ENCODE measurements at regions not wholly inside any gene's neighbourhood (a gene's known extent, or its start where the extent isn't known, plus 50 kb on each side); places are given as distances from the start of the nearest gene placed in this dataset.

DNA sequence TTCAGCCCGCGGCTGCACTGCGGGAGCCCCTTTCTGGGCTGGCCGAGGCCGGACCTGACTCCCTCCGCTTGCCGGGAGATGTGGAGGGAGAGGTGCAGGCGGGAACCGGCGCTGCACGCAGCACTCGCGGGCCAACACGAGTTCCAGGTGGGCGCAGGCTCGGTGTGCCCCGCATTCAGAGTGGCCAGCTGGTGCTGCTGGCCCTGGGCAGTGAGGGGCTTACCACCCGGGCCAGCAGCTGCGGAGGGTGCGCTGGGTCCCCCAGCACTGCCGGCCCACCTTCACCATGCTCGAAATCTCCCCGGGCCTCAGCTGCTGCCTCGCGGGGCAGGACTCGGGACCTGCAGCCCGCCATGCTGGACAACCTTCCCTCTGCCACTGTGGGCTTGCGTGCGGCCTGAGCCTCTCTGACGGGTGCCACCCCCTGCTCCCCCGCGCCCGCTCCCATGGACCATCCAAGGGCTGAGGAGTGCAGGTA lies 733.5 kb upstream of the CCDC54 start:
- no peak for DNase-seq

DNA sequence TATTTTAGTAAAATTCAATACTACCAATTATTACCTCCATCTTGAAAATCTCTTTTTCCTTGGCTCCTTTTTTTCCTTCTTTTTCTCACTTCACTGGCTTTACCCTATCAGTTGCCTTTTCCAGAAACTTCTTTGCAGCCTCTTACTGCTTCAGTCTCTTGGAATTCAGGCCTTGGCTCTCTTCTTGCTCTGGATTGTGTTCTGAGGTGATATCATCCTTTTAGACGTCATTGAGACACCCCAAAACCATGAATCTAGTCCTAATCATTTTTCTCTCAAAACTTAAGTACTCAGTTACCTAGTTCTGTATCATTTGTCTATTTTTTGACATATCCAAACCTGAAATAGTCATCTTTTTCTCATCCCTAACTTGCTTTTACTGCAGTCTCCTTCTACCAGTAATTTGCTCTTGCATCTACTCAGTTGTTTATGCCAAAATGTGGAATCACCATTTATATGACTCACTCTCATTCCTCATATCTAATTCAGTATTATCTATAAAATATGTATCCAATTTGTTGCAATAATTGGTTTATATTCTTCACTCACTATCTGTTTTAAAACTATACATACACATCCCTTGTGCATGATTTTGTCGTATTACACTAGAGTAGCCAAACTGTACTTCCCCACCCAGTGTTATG lies 703.2 kb upstream of the CCDC54 start:
- no peak for DNase-seq

DNA sequence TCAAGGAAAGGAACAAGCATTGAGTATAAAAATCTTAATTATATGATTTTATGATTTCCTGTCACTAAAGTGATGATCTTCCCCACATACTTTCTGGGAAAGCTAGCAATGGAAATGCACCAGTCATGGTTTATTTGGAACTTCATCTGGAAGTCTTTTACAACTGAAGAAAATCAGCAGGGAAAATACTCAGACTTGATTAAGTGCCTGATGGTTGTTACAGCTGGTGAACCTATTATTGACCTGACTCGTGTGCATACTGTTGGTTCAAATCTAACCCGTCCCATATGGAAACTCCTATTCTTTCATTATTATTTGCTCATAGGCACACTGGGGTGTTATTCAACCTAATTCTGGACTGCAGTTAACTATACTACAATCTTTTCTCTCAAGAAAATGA lies 701.8 kb upstream of the CCDC54 start:
- no peak for DNase-seq

DNA sequence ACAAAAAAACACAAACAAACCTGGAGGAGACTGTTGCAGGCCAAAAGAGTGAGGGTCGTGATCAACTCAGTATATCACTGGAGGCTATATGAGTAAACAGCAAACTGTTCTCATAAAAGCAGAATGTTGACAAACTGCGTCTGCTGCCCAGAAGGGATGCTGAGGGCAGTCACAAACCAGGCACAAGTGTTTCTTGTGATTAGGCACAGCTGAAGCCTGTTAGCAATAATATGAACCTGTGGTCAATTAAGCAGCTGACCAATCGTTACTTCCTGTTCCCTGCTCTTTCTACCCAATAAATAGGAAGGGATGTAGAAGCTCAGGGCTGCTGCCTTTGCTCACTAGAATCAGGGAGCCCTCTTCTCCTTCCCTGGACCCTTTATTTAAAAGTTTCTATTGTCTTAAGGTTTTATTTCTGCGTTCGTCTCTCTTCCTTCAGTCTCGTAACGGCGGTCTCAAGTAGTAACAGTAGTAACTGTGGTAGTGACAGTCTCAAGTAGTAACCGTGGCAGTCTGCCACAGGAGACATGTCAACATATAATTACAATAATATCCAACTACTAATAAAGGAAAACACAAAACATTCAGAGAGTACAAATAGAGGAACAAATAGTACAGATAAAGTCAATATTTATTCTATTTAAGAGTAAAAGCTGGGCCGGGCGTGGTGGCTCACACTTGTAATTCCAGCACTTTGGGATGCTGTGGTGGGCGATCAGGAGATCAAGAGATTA lies 698.4 kb upstream of the CCDC54 start:
- no peak for DNase-seq

DNA sequence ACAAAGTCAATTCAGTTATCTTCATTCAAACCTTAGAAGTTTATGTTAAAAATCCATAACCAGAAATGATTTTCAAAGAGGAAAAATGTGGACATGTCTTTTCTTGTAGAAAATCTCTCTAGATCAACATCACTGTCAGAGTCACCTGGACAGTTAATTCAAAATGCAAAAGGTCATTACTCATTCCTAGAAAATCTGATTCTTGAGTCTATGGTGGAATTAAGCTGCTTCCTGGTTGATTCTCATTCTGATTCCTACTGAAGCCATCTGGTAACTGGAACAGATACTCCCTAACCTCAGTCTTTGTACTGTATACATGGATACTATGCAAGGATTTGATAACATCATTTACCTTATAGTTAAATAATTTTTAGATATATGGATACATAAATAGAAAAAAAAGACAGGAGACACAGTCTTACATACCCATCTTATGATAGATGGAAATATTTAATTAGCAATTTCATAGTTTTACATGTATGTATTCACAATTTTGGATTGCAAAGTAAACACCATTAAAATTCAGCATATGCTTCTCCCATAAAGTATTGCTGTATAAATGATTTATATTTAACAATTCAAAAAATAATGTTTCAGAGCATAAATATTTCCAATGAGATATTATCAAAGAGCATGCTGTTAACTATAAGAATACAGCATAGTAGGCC lies 693.2 kb upstream of the CCDC54 start:
- DNase-seq: no peak

DNA sequence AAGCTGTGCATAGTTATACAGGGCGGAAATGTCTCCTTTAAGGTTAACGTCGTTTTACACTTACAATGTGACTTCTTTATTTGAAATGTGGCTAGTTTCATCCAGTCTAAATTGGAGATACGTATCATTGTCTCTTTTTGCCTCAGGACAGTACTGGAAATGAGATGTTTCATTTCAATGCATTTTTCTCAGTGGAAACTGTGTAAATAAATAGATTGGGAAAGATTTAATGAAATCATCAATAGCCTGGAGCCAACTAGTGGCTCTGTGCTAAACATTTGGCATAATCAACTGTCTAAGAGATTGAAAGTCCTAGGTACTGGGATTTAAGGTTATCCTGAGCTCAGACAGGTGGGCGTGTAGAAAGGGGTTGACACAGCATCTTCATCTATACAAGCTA lies 691.5 kb upstream of the CCDC54 start:
- no peak for DNase-seq

DNA sequence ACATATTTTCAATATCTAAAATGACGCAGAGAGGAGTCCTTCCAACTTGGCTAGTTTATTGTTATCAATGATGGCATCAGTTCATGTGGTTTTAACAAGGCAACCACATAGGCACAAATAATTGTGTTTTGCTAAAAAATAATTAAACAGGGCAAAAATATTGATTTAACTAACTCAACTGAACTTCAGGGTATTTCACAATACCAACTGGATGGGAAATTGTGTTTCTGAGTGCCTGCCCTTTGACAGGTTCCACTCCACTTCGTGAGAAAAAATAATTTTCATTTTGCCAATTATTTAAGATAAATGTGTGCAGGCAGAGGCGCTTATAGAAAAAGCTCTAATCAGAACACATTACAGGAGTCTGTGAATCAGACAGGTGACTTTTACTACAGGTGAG lies 689.3 kb upstream of the CCDC54 start:
- no peak for DNase-seq

GRCh38 chr3:106688464-106688863 lies 688.8 kb upstream of the CCDC54 start:
- DNase-seq: no peak

GRCh38 chr3:106691476-106691875 lies 685.8 kb upstream of the CCDC54 start:
- no peak for DNase-seq

- no peak for DNase-seq
These were observed 684.6 kb upstream of the CCDC54 start for GRCh38 chr3:106692624-106693023.

DNA sequence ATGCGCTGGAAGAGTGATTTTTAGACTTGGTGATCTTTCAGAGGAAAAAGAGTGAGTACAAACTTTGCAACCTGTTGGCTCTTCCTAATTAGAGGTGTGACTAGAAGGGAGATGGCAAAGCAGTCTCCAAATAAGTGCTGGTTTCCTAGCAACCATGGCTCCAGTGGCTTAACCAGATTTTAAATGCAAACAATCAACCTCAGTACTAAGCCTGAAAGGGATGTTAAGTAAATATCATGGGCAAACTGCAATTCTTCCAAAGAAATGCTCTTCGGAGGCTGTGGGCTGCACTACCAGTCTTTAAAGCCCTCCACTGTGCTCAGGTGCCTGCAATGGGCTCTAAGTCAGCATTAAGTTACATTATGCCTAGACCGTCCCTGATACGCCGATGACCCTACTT lies 678.1 kb upstream of the CCDC54 start:
- no peak for DNase-seq

- DNase-seq: no peak
These were observed 676.3 kb upstream of the CCDC54 start for GRCh38 chr3:106700981-106701380.

DNA sequence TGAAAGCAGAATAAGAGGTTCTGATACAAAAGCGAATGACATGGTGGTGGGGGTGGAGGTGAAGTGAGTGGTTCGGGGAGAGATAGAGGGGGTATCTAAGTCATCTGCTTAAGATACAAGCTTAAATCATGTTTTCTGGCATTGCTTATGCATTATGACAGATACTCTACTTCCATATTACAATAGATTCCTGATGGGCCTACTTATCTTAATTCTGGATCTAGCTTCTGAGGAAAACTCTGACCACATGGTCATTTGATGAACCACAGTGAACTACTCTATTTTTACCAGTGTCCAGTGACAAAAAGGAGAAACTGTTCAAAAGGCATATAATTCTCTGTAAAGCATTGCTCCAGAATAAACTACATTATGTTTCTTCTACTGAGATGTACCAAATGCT lies 673.7 kb upstream of the CCDC54 start:
- DNase-seq: no peak

- no peak for DNase-seq
These were observed 669.9 kb upstream of the CCDC54 start for GRCh38 chr3:106707347-106707746.

DNA sequence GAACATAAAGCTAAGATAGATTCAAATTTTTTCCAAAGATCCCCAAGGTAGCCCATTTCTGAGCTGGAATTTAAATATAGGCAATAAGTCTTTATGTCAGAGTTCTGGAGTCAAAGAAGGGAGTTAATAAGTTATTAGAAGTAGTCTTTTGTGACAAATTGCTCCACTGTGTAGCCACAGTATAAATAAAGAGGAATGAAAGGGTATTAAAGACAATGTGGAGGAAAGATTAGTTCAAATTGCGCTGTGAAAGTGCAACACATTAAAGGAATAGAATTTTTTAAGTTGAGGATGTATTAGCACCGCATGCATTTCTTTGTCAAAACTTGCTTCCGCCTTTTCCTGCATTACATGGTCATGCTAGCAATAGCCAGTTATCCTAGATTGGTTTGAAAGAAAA lies 666.6 kb upstream of the CCDC54 start:
- DNase-seq: no peak

DNA sequence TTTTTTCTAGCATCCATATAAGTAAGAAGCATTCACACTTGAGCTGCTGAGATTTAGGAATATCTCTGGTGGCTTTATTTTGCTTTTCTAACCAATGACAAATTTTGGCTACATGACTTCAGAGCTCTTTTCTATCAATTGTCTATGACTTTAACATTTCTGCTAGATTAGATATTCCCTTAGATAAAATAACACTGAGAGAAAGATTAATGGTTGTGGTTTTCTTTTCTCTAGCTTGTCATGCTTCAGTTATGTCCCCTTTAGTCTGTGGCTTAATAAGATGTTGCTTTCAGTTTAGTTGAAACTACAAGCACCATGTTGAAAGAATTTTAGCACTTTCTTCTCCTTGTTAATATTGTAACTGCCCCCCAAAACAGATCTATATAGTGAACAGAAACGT lies 665.6 kb upstream of the CCDC54 start:
- DNase-seq: no peak

GRCh38 chr3:106714400-106714799 lies 662.8 kb upstream of the CCDC54 start:
- no peak for DNase-seq

DNA sequence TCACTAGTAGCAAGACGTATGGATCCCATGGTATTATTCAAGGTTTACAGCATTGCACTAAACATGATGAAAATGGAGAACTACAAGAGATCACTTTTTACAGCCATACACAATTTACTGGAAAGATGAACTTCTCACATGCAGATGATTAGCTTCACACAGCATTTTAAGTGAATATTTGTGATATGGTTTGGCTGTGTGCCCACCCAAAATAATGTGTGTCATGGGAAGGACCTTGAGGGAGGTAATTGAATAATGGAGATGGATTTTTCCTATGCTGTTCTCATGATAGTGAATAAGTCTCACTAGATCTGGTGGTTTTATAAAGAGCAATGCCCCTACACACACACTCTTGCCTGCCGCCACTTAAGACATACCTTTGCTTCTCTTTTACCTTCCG lies 662.0 kb upstream of the CCDC54 start:
- DNase-seq: no peak

- DNase-seq: no peak
These were observed 660.0 kb upstream of the CCDC54 start for GRCh38 chr3:106717178-106717780.

GRCh38 chr3:106719077-106719476 lies 658.2 kb upstream of the CCDC54 start:
- no peak for DNase-seq

GRCh38 chr3:106719583-106719982 lies 657.7 kb upstream of the CCDC54 start:
- no peak for DNase-seq

- no peak for DNase-seq
These were observed 656.7 kb upstream of the CCDC54 start for GRCh38 chr3:106720510-106720909.

DNA sequence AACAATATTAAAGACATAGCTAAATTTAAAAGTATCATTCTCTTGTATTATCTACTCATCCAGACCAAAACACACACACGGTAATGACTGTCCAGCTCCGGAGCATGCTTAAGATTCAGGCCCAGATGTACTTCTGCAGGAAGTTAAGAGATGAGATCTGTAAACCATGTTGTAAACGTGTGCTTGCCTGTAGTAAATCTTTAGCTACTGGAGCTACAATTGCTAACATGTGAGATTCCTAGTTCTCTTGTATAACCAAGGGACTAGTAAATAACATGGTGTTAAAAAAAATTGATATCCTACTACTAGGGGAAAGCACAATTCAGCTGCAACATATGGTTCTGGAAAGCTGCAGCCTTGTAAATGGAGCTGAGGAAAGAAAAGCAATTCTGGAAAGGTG lies 651.7 kb upstream of the CCDC54 start:
- no peak for DNase-seq
